SK-N-SH treated with all-trans-retinoic acid at 6 μM for 48 hours (cell line): ENCODE measurements at regions not wholly inside any gene's neighbourhood (a gene's known extent, or its start where the extent isn't known, plus 50 kb on each side); places are given as distances from the start of the nearest gene placed in this dataset.

ENCODE experiments used
- ATAC-seq: fragments of 200-7000 bp; cut with Tn5 transposase; 3 replicates; pipeline ENCODE4 v1.9.1; 2020; ENCODE audit warnings: mild to moderate bottlenecking, moderate library complexity
- BACH2 ChIP-seq: fragments of 250-450 bp; sonication (Bioruptor Pico); IDR thresholded peaks from 2 replicates; pipeline ENCODE4 v1.9.0; 2021; ENCODE audit warnings: mild to moderate bottlenecking, borderline replicate concordance
- ISL1 ChIP-seq: fragments of 250-450 bp; sonication (Bioruptor Pico); IDR thresholded peaks from 2 replicates; pipeline ENCODE4 v2.1.2; 2022; ENCODE audit warnings: mild to moderate bottlenecking, moderate library complexity
- OSR1 ChIP-seq: fragments of 250-450 bp; sonication (Bioruptor Pico); IDR thresholded peaks from 2 replicates; pipeline ENCODE4 v1.8.0; 2022; ENCODE audit warnings: moderate library complexity, mild to moderate bottlenecking, inconsistent platforms
- RARB ChIP-seq: fragments of 250-450 bp; sonication (Bioruptor Pico); IDR thresholded peaks from 2 replicates; pipeline ENCODE4 v1.8.0; 2021; ENCODE audit warnings: mild to moderate bottlenecking, moderate library complexity
- SNAI2 ChIP-seq: fragments of 250-450 bp; sonication (Bioruptor Pico); IDR thresholded peaks from 2 replicates; pipeline ENCODE4 v1.5.0; 2020; ENCODE audit warnings: mild to moderate bottlenecking, moderate library complexity
- TCF4 ChIP-seq: fragments of 250-450 bp; sonication (Bioruptor Pico); IDR thresholded peaks from 2 replicates; pipeline ENCODE4 v1.8.0; 2021; ENCODE audit warnings: mild to moderate bottlenecking, moderate library complexity, borderline replicate concordance
- TOX ChIP-seq: fragments of 250-450 bp; sonication (Bioruptor Pico); IDR thresholded peaks from 2 replicates; pipeline ENCODE4 v1.8.0; 2021; ENCODE audit warnings: mild to moderate bottlenecking, moderate library complexity, borderline replicate concordance
- ZC3H10 ChIP-seq: fragments of 250-450 bp; sonication (Bioruptor Pico); IDR thresholded peaks from 2 replicates; pipeline ENCODE4 v1.5.1; 2021; ENCODE audit warnings: mild to moderate bottlenecking, moderate library complexity
- ZFP30 ChIP-seq: fragments of 450-650 bp; formaldehyde crosslinking; IDR thresholded peaks from 2 replicates; pipeline ENCODE4 v1.5.0; 2022; ENCODE audit warnings: mild to moderate bottlenecking, moderate library complexity
- ZNF565 ChIP-seq: fragments of 450-650 bp; formaldehyde crosslinking; conservative IDR thresholded peaks from 2 replicates; pipeline ENCODE4 v1.5.0; 2020; ENCODE audit warnings: low read depth, mild to moderate bottlenecking, moderate library complexity
- ZNF70 ChIP-seq: fragments of 450-650 bp; formaldehyde crosslinking; IDR thresholded peaks from 2 replicates; pipeline ENCODE4 v1.5.0; 2020; ENCODE audit warnings: mild to moderate bottlenecking, moderate library complexity
- ZNF8 ChIP-seq: fragments of 450-650 bp; formaldehyde crosslinking; IDR thresholded peaks from 2 replicates; pipeline ENCODE4 v1.5.0; 2020; ENCODE audit warnings: mild to moderate bottlenecking, moderate library complexity
- TF ChIP-seq, protein P1 (sequence below): fragments of 250-450 bp; sonication (Bioruptor Pico); IDR thresholded peaks from 2 replicates; pipeline ENCODE4 v1.5.1; 2020; ENCODE audit warnings: low read depth, mild to moderate bottlenecking, moderate library complexity
- TF ChIP-seq, protein P2 (sequence below): fragments of 250-450 bp; sonication (Bioruptor Pico); IDR thresholded peaks from 2 replicates; pipeline ENCODE4 v1.8.0; 2021; ENCODE audit warnings: low read depth, mild to moderate bottlenecking, moderate library complexity, borderline replicate concordance
- TF ChIP-seq, protein P3 (sequence below): fragments of 250-450 bp; sonication (Bioruptor Pico); IDR thresholded peaks from 2 replicates; pipeline ENCODE4 v1.5.1; 2021; ENCODE audit warnings: mild to moderate bottlenecking, moderate library complexity
- TF ChIP-seq, protein P4 (sequence below): fragments of 250-450 bp; sonication (Bioruptor Pico); IDR thresholded peaks from 2 replicates; pipeline ENCODE4 v1.8.0; 2020; ENCODE audit warnings: mild to moderate bottlenecking, moderate library complexity, borderline replicate concordance

DNA sequence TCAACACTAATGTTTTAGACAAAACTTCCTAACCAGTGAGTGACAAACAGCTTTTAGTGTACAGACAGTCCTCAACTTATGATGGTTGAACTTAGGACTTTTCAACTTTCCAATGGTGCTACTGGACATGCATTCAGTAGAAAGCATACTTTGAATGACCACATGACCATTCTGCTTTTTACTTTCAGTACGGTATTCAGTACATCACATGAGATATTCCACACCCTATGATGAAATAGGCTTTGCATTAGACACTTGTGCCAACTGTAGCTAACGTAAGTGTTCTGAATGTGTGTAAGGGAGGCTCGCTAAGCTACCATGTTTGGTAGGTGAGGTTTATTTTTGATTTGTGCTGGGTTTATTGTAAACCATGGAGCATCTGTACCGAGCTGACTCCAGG is 113.7 kb downstream of the WNT7A start:
- TF ChIP-seq OSR1 (CRISPR knock-in tag) (no peak), TOX (CRISPR knock-in tag) (no peak), ZFP30 (CRISPR knock-in tag) (no peak), RARB (no peak), TCF4 (CRISPR knock-in tag) (no peak)
- TF ChIP-seq, protein P1, sequence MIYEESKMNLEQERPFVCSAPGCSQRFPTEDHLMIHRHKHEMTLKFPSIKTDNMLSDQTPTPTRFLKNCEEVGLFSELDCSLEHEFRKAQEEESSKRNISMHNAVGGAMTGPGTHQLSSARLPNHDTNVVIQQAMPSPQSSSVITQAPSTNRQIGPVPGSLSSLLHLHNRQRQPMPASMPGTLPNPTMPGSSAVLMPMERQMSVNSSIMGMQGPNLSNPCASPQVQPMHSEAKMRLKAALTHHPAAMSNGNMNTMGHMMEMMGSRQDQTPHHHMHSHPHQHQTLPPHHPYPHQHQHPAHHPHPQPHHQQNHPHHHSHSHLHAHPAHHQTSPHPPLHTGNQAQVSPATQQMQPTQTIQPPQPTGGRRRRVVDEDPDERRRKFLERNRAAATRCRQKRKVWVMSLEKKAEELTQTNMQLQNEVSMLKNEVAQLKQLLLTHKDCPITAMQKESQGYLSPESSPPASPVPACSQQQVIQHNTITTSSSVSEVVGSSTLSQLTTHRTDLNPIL (CRISPR knock-in tag), result no peak
- no peak for ATAC-seq

DNA sequence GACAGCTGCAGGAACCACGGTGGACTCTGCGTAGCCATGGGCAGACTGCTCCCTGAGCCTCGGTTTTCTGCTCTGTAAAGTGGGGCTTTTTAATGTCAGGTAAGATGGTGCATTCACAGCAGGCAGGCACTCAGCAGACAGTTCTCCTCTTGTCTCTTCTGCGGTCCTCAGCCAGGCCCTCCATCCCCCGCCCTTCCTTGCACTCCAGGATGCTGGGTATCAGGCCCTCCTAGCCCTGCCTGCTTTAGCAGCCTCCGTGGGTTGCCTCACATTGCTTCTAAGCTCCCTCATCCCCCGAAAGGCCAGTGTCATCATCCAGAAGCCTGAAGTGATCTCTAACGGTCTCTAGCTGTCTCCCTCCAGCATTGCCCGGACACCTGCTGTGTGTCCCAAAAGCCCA is 115.7 kb downstream of the WNT7A start:
- no peak for TF ChIP-seq ISL1 (CRISPR knock-in tag)
- TF ChIP-seq BACH2, result no peak
- TF ChIP-seq OSR1 (CRISPR knock-in tag), result no peak
- TF ChIP-seq, protein P2, sequence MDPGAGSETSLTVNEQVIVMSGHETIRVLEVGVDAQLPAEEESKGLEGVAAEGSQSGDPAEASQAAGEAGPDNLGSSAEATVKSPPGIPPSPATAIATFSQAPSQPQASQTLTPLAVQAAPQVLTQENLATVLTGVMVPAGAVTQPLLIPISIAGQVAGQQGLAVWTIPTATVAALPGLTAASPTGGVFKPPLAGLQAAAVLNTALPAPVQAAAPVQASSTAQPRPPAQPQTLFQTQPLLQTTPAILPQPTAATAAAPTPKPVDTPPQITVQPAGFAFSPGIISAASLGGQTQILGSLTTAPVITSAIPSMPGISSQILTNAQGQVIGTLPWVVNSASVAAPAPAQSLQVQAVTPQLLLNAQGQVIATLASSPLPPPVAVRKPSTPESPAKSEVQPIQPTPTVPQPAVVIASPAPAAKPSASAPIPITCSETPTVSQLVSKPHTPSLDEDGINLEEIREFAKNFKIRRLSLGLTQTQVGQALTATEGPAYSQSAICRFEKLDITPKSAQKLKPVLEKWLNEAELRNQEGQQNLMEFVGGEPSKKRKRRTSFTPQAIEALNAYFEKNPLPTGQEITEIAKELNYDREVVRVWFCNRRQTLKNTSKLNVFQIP, result no peak
- no peak for TF ChIP-seq ZFP30 (CRISPR knock-in tag)
- TF ChIP-seq ZC3H10 (CRISPR knock-in tag), result no peak
- TF ChIP-seq, protein P1 (CRISPR knock-in tag), result no peak
- TF ChIP-seq, protein P3, sequence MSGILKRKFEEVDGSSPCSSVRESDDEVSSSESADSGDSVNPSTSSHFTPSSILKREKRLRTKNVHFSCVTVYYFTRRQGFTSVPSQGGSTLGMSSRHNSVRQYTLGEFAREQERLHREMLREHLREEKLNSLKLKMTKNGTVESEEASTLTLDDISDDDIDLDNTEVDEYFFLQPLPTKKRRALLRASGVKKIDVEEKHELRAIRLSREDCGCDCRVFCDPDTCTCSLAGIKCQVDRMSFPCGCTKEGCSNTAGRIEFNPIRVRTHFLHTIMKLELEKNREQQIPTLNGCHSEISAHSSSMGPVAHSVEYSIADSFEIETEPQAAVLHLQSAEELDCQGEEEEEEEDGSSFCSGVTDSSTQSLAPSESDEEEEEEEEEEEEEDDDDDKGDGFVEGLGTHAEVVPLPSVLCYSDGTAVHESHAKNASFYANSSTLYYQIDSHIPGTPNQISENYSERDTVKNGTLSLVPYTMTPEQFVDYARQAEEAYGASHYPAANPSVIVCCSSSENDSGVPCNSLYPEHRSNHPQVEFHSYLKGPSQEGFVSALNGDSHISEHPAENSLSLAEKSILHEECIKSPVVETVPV (CRISPR knock-in tag), result no peak
- no peak for TF ChIP-seq SNAI2 (CRISPR knock-in tag)
- TF ChIP-seq ZNF8 (CRISPR knock-in tag), result no peak
- TF ChIP-seq ZNF70 (CRISPR knock-in tag), result no peak
- TF ChIP-seq, protein P4, sequence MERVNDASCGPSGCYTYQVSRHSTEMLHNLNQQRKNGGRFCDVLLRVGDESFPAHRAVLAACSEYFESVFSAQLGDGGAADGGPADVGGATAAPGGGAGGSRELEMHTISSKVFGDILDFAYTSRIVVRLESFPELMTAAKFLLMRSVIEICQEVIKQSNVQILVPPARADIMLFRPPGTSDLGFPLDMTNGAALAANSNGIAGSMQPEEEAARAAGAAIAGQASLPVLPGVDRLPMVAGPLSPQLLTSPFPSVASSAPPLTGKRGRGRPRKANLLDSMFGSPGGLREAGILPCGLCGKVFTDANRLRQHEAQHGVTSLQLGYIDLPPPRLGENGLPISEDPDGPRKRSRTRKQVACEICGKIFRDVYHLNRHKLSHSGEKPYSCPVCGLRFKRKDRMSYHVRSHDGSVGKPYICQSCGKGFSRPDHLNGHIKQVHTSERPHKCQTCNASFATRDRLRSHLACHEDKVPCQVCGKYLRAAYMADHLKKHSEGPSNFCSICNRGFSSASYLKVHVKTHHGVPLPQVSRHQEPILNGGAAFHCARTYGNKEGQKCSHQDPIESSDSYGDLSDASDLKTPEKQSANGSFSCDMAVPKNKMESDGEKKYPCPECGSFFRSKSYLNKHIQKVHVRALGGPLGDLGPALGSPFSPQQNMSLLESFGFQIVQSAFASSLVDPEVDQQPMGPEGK (CRISPR knock-in tag), result no peak
- no peak for TF ChIP-seq ZNF565 (CRISPR knock-in tag)
- TF ChIP-seq, all 23 proteins: peak for 0
- ATAC-seq, result no peak

DNA sequence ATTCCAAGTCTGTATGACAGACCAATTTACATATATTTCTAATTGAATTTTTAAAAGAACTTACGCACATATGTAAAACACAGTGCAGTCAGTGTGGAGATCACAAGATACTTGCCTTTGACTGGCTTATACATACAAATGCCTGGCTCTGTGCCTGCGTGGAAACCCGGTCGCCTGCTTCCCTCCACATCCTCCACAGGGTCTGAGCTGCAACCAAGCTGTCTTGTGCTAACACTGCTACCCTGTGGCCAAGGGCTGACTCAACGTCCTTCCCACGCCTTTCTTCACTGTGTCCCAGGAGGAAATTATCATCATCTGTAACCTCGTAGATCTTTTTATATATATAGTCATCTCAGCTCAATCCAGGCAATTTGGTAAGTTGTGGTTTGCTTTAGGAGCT is 117.0 kb downstream of the WNT7A start:
- ATAC-seq, result no peak

More for the DNA sequence above, 117.0 kb downstream of the WNT7A start:
- no peak for TF ChIP-seq TOX (CRISPR knock-in tag)
- TF ChIP-seq, protein P1 (CRISPR knock-in tag), result no peak
- TF ChIP-seq, protein P3 (CRISPR knock-in tag), result no peak
